Osteoblast (primary cell): ENCODE measurements at regions not wholly inside any gene's neighbourhood (a gene's known extent, or its start where the extent isn't known, plus 50 kb on each side); places are given as distances from the start of the nearest gene placed in this dataset.
"Not testable (repeated sequence)": the region's sequence is repeated elsewhere in the genome, so short reads cannot be mapped to it uniquely, and the experiment has no call there.

ENCODE experiments used
- DNase-seq: peaks from one replicate; pipeline ENCODE4 v3.0.0; 2011; ENCODE audit warnings: low spot score, mixed read lengths; ENCODE audit not compliant: insufficient read length; ENCODE audit errors: missing footprints
- H2AFZ ChIP-seq: 2 replicates; pipeline ENCODE4 v1.6.0; 2011; ENCODE audit warnings: mild to moderate bottlenecking, low read length
- H3K27ac ChIP-seq: 2 replicates; pipeline ENCODE4 v1.5.1; 2011; ENCODE audit warnings: mild to moderate bottlenecking, low read depth, low read length, moderate library complexity
- H3K27me3 ChIP-seq: 2 replicates; pipeline ENCODE4 v1.6.0; 2012; ENCODE audit warnings: mild to moderate bottlenecking, control low read depth, inconsistent platforms, low read length, moderate library complexity; ENCODE audit not compliant: insufficient read depth
- H3K36me3 ChIP-seq: 2 replicates; pipeline ENCODE4 v1.5.1; 2011; ENCODE audit warnings: mild to moderate bottlenecking, low read length, control low read depth, moderate library complexity; ENCODE audit not compliant: insufficient read depth
- H3K4me1 ChIP-seq: 2 replicates; pipeline ENCODE4 v1.5.1; 2011; ENCODE audit warnings: mild to moderate bottlenecking, low read length, control low read depth, moderate library complexity; ENCODE audit not compliant: insufficient read depth
- H3K4me2 ChIP-seq: 2 replicates; pipeline ENCODE4 v1.6.0; 2011; ENCODE audit warnings: mild to moderate bottlenecking, low read length; ENCODE audit not compliant: insufficient read depth
- H3K4me3 ChIP-seq: fragments of 200-600 bp; sonication (generic); 3 replicates; pipeline ENCODE4 v1.5.1; 2012; ENCODE audit warnings: mild to moderate bottlenecking, low read length, inconsistent platforms; ENCODE audit not compliant: insufficient read depth
- H3K79me2 ChIP-seq: 2 replicates; pipeline ENCODE4 v1.6.0; 2012; ENCODE audit warnings: mild to moderate bottlenecking, low read length, control low read depth, inconsistent platforms; ENCODE audit not compliant: insufficient read depth
- H3K9me3 ChIP-seq: 2 replicates; pipeline ENCODE4 v1.5.1; 2011; ENCODE audit warnings: low read depth, low read length, control low read depth
- H4K20me1 ChIP-seq: 2 replicates; pipeline ENCODE4 v1.6.0; 2012; ENCODE audit warnings: mild to moderate bottlenecking, low read length, control low read depth; ENCODE audit not compliant: insufficient read depth
- TF ChIP-seq, protein P1 (sequence below): IDR thresholded peaks from 2 replicates; pipeline ENCODE4 v1.5.1; 2011; ENCODE audit warnings: mild to moderate bottlenecking, low read depth, low read length, moderate library complexity; ENCODE audit errors: extremely low read depth

DNA sequence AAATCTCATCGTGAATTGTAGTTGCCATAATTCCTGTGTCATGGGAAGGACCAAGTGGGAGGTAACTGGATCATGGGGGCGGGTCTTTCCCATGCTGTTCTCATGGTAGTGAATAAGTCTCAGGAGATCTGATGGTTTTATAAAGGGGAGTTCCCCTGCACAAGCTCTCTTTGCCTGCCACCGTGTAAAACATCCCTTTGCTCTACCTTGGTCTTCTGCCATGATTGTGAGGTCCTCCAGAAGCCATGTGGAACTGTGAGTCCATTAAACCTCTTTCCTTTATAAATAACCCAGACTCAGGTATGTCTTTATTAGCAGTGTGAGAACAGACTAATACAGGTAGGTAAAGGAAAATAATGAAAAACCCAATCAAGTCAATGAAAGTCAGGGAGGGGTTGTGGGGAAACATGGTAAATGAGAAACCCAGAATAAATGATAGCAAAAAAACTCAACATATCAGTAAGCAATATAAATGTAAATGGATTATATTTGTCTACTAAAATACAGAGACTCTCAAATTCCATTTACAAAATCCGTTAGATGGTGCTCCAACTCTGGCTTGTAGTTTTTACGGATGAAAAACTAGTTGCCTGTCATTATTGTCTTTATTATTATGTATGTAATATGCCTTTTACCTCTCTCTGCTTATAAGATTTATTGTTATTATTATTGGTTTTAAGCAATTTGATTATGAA, 98.9 kb upstream of the NDUFV2 start:
- Histone ChIP-seq H2AFZ (no peak overlapping the region), H4K20me1 (no peaks in the 10 kb centered on the region), H3K27ac (no peak overlapping the region), H3K4me2 (no peak overlapping the region), H3K9me3 (no peaks in the 10 kb centered on the region), H3K4me1 (peaks cover 19% of the 10 kb centered on the region), H3K27me3 (no peaks in the 10 kb centered on the region), H3K4me3 (no peak overlapping the region), H3K79me2 (no peaks in the 10 kb centered on the region), H3K36me3 (no peaks in the 10 kb centered on the region)
- TF ChIP-seq, protein P1, sequence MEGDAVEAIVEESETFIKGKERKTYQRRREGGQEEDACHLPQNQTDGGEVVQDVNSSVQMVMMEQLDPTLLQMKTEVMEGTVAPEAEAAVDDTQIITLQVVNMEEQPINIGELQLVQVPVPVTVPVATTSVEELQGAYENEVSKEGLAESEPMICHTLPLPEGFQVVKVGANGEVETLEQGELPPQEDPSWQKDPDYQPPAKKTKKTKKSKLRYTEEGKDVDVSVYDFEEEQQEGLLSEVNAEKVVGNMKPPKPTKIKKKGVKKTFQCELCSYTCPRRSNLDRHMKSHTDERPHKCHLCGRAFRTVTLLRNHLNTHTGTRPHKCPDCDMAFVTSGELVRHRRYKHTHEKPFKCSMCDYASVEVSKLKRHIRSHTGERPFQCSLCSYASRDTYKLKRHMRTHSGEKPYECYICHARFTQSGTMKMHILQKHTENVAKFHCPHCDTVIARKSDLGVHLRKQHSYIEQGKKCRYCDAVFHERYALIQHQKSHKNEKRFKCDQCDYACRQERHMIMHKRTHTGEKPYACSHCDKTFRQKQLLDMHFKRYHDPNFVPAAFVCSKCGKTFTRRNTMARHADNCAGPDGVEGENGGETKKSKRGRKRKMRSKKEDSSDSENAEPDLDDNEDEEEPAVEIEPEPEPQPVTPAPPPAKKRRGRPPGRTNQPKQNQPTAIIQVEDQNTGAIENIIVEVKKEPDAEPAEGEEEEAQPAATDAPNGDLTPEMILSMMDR: no peak
- no peak for DNase-seq

DNA sequence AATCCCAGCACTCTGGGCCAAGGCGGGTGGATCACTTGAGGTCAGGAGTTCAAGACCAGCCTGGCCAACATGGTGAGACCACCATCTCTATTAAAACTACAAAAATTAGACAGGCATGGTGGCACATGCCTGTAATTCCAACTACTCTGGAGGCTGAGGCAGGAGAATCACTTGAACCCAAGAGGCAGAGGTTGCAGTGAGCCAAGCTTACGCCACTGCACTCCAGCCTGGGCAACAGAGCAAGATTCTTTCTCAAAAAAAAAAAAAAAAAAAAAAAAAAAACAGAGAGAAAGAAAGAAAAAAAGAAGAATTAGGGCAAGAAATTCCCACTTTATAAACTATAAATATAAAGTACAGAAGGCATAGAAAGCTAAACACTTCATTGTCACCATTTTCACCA, 98.2 kb upstream of the NDUFV2 start:
- not testable (repeated sequence) for H3K4me3 ChIP-seq, H3K79me2 ChIP-seq, H2AFZ ChIP-seq, H3K36me3 ChIP-seq, DNase-seq, H3K9me3 ChIP-seq, H3K27me3 ChIP-seq, H3K27ac ChIP-seq, H3K4me2 ChIP-seq, H4K20me1 ChIP-seq
- H3K4me1 ChIP-seq: peaks cover 12% of the 10 kb centered on the region

DNA sequence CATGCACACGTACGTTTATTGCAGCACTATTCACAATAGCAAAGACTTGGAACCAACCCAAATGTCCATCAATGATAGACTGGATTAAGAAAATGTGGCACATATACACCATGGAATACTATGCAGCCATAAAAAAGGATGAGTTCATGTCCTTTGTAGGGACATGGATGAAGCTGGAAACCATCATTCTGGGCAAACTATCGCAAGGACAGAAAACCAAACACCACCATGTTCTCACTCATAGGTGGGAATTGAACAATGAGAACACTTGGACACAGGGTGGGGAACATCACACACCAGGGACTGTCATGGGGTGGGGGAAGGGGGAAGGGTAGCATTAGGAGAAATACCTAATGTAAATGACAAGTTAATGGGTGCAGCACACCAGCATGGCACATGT, 94.8 kb upstream of the NDUFV2 start:
- not testable (repeated sequence) for H3K27me3 ChIP-seq, H3K27ac ChIP-seq, H3K79me2 ChIP-seq, H3K9me3 ChIP-seq, H3K36me3 ChIP-seq, H2AFZ ChIP-seq, H3K4me2 ChIP-seq, DNase-seq, H3K4me1 ChIP-seq, H3K4me3 ChIP-seq, H4K20me1 ChIP-seq

DNA sequence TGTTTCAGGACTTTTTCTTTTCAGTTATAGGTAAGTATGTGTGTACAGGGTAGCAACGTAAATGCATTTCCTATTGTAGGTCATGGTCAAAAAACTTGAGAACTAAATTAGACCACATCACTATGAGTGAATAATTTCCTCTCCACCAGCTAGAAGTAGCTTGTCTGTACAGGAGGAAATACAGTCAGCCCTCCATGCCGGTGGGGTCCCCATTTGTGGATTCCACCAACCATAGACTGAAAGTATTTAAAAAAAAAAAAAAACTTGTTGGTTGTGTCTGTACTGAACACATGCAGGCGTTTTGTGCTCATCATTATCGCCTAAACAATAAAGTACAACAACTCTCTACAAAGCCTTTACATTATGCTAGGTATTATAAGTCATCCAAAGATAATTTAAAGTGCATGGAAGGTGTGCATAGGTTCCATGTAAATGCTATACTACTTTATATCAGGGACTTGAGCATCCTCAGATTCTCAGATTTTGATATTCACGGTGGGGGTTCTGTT, 94.2 kb upstream of the NDUFV2 start:
- no peak for DNase-seq

More for the DNA sequence above, 94.2 kb upstream of the NDUFV2 start:
- H3K4me1 ChIP-seq: peaks cover 5% of the 10 kb centered on the region
- TF ChIP-seq, protein P1: no peak
- no peak overlapping the region for H2AFZ ChIP-seq
- H4K20me1 ChIP-seq: no peaks in the 10 kb centered on the region
- H3K36me3 ChIP-seq: no peaks in the 10 kb centered on the region
- no peak overlapping the region for H3K27ac ChIP-seq
- no peaks in the 10 kb centered on the region for H3K79me2 ChIP-seq
- H3K4me2 ChIP-seq: no peak overlapping the region
- H3K4me3 ChIP-seq: no peak overlapping the region
- H3K27me3 ChIP-seq: no peaks in the 10 kb centered on the region
- no peaks in the 10 kb centered on the region for H3K9me3 ChIP-seq
